ENCODE measurements at regions not wholly inside any gene's neighbourhood (a gene's known extent, or its start where the extent isn't known, plus 50 kb on each side); places are given as distances from the start of the nearest gene placed in this dataset.

DNA sequence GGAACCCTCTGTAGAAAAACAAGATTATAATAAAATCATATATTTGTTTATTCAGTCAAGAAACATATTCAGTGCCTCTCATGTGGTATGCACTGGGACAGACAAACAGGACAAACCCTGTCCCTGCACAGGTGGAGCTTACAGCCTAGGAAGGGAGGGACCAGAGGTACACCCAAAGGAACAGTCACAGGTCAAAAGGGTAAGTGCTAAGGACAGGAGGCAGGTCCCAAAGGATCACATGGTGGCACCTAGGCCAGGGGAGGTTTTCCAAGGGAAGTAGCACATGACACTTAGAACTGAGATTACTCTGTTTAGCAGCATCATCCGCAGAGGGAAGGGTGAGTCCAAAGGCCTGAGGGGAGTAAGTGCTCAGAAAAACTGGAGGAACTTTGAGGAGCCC lies 254.4 kb upstream of the ARRDC4 start:
- TF ChIP-seq, protein P1, sequence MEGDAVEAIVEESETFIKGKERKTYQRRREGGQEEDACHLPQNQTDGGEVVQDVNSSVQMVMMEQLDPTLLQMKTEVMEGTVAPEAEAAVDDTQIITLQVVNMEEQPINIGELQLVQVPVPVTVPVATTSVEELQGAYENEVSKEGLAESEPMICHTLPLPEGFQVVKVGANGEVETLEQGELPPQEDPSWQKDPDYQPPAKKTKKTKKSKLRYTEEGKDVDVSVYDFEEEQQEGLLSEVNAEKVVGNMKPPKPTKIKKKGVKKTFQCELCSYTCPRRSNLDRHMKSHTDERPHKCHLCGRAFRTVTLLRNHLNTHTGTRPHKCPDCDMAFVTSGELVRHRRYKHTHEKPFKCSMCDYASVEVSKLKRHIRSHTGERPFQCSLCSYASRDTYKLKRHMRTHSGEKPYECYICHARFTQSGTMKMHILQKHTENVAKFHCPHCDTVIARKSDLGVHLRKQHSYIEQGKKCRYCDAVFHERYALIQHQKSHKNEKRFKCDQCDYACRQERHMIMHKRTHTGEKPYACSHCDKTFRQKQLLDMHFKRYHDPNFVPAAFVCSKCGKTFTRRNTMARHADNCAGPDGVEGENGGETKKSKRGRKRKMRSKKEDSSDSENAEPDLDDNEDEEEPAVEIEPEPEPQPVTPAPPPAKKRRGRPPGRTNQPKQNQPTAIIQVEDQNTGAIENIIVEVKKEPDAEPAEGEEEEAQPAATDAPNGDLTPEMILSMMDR (IDR thresholded peaks at IDR 0.05 in 4 of 5, conservative IDR thresholded peaks at IDR 0.05 in 1 of 5): no peak
- TF ChIP-seq POLR2A (IDR thresholded peaks at IDR 0.05): no peak

Data from gastrocnemius medialis (tissue), 4 donors.